Muscle of back (tissue), 3 donors: ENCODE measurements at regions not wholly inside any gene's neighbourhood (a gene's known extent, or its start where the extent isn't known, plus 50 kb on each side); places are given as distances from the start of the nearest gene placed in this dataset.
"Not testable (repeated sequence)": the region's sequence is repeated elsewhere in the genome, so short reads cannot be mapped to it uniquely, and the experiment has no call there.

Source experiments
- DNase-seq, 3 donors: peaks; one replicate each; pipeline versions ENCODE4 v3.0.0 to v3.0.0-alpha.2; 2013

DNA sequence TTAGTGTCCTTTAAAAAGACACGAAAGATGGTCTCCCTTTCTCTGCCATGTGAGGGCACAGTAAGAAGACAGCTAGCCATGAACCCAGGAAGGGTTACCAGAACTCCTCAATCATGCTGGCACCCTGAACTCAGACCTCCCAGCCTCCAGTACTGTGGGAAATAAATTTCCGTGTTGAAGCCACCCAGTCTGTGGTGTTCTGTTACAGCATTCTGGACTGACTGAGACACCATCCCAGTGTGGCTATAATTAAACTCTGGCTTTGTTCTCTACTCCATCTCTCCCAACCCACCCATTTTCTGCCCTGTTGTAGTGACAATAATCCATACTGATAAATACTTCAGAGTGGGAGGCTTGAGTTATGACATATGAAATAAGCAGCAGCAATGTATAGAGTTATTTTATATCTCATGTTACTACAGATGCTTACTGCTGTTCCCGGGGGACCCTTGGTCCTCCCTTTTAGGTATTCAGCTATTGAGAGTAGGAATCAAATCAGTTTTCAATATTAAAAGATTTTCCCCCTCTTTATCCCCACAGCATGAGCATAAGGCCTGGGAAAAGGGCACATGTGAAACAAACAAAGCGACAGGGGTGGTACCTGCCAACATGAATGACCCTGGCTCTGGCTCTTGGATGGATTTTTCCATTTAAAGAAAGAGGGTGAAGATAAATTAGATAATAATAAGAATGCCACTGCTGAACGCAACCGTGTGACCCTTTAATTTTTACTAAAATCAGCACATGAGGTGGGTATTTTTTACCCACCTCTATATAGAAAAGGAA lies 224.3 kb upstream of the SLC35B3 start:
- no peak for DNase-seq

DNA sequence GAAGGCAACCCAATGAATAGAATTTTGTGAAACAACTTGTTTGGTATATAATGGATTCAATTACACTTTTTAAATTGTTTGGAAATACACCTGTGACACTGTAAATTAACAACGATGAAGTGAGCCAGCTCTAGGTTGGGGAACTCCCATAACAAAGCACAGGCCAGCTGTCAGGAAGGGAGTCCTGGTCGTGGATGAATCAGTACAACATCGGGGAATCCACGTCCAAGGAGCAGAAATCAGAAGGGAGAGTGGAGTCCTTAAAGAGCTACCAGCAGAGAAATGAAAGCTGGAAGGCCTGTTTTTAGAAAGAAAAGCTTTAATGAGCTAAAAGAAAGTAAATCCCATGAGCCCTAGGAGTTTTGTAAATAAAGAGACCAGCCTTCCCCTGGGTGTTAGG lies 223.1 kb upstream of the SLC35B3 start:
- no peak for DNase-seq

DNA sequence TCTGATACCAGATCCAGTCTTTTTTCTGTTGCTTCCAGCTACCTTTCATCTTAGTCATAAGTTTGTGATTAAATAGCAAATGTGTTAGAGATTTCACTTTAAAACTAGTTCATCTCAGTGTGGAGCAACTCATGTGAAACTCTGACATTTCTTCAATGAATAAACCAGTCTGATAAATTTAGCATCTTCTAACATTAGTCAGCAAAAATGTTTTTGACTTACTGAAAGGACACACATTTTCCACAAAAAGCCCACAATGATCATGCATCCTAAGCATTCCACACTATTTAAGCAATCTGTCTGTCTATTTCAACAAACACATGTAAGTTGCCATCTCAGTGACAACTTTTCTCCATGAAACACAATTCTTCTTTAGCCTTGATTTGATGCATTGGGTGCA lies 222.2 kb upstream of the SLC35B3 start:
- no peak for DNase-seq

GRCh38 chr6:8655670-8656454 lies 220.5 kb upstream of the SLC35B3 start:
- no peak for DNase-seq

GRCh38 chr6:8652710-8653109 lies 217.4 kb upstream of the SLC35B3 start:
- DNase-seq: no peak

DNA sequence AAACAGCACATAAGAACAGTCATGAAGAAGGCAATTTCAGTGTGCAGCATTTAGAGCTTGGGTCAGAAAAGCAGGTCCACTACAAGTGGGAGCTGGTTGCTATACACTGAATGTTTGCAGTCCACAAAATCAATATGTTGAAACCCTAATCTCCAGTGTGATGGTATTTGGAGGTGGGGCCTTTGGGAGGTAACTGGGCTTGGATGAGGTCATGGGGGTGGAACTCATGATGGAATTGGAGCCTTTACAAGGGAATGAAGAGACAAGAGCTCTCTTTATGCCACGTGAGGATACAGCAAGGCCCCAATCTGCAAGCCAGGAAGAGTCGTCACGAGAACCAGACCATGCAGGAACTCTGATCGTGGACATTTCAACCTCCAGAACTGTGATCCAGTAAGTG lies 216.7 kb upstream of the SLC35B3 start:
- no peak for DNase-seq

DNA sequence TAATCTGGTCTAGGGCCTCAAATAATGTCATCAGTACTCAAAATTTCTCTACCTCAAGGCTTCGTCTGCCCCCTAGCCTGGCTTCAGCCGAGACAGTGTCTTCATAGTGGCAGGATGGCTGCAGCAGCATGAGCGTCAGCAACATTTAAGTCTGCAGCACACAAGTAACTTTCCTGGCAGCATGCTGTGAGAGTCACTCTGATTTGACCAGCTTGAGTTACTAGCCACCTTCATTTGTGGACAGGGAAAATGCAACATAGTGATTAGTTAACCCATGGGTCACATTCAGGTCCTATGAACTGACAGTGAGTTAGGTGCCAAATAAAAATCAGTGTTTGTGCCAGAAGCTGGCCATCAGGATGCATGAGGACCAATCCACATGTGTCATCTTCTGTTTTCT lies 209.9 kb upstream of the SLC35B3 start:
- DNase-seq: no peak

GRCh38 chr6:8644306-8644705 lies 209.0 kb upstream of the SLC35B3 start:
- DNase-seq: no peak

DNA sequence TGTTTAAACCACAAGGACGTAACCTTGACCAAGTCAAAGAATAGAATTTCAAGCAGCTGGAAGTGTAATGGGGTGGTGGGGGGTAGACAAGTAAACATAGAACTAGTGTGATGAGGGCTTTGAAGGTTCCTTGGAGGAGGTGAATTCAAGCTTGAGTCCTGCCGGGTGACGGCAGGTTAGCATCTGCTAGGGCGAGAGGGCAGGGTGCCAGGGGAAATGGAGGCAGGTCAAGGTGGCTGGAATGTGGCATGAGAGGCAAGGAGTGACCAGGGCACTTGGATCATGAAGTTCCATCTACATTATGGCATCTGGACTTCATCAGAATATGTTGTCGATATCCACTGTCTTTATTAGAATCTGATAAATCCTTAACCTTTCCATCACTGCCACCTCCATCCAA lies 207.5 kb upstream of the SLC35B3 start:
- DNase-seq: no peak

DNA sequence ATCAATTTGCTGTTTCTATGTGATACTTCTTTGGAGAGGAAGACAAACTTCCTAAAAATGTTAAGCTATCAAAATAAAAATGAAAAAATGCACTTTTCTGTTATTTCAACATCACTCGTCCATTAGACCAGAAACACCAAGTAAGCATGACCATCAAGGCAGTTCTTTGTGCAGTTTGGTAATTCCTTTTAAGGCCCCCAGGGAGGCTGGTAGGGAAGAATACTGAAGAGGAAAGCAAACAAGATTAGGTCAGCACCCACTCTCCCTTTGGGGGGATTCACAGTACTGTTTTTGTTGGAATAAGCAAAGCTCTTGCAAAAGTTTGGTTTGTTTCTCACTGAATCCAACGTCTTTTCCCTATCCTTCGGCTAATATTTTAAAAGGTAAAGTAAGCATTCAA lies 206.8 kb upstream of the SLC35B3 start:
- DNase-seq: no peak

GRCh38 chr6:8639928-8640649 lies 204.7 kb upstream of the SLC35B3 start:
- no peak for DNase-seq

DNA sequence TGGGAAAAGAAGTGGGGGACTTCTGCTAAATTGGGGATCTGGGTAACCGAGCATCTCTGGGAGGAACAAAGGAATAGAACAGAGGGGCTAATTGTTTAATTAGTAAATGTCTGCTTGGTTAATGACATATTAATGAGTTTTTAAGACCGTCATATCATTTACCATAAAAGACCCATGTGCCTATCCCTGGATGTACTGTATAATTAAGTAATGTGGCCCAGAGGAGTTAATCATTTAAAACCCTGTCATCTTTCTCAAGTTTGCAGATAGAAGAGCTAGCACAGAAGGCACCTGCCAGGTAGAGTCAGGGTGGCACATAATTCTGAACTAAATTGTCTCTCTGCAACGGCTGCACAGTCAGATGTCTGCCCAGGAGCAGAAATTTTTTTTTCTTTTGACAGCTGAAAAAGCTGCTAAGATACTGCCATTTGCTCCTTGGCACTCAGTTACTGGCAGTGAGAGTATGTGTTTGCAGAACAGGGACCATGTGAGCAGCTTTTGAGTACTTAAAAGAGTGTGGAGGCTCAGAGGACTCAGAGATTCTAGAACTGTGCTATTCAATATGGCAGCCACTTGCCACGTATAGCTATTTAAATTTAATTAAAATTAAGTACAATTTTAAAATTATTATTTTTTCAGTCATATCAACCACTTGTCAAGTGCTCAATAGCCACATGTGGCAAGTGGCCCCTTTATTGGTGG lies 202.7 kb upstream of the SLC35B3 start:
- DNase-seq: no peak

GRCh38 chr6:8633762-8634161 lies 198.4 kb upstream of the SLC35B3 start:
- no peak for DNase-seq

- no peak for DNase-seq
Observed at GRCh38 chr6:8628736-8629135, 193.4 kb upstream of the SLC35B3 start.

DNA sequence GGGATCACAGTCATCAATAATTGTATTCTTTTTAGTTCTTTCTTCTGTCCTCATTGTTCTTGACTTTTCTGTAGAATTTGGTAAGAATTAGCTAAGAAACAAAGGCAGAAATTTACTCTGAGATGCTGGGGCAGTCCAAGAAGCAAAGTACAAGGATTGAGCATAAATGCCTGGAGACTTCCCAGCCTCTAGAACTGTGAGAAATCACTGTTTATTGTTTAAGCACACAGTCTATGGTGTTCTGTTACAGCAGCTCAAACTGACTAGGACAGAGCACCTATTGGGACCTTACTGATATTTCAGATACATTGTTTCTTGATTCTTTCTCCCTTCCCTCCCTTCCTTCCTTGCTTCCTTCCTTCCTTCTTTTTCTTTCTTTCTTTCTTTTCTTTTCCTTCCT lies 192.7 kb upstream of the SLC35B3 start:
- no peak for DNase-seq

DNA sequence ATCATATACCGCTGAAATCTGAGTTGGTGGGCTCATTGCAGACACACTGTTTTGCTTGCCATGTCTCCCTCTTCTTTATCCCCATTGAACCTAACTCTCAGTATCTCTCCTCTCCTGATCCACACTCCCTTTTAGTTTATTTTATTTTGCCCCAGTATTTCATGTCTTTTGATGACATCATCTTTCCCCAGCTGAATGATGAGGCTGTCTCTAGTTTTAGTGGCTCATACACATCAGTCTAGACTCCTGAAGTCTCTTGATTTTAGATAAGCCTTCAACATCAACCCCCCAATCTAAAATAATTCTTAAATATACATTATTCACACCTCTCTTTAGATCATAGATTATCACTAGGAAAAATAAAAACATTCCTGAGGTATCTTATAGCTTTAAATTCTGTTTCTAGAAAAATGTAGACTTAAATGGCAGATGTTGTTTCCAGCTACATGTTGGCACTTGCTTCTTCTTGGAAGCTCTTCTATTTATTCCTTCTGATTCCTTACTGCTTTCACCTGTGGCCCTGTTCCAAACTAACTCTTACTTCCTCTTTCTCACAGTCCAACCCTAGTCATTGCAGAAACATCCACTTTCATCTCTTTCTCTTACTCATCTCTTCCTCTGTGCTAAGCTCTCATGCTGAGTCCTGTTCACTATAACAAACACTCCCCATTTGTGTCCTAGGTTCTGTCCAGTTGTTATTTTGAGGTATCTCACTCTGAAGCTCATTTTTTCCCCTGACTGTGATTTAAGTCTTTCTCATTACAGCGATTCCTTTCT lies 191.9 kb upstream of the SLC35B3 start:
- peak in 1 of 3 donors; percentile 12 for DNase-seq

- DNase-seq: no peak
Observed at GRCh38 chr6:8624665-8625064, 189.3 kb upstream of the SLC35B3 start.

DNA sequence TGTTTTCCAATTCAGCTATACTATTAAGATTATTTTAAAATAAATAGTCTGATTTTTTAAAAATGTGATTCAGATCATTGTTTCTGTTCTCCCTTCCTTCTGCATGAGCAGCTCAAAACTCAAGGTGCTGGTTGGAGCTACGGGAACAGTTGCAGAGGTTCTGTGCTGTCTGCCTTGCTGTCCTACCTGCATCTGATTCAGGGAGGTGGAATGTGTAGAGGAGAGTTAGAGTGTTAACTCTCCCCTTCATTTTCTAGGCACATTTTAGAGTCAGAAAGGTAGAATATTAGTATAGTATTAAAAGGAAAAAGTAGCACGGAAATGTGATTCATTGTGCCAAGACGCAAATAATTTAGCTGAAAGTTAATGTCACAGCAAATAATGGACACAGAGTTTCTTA lies 188.1 kb upstream of the SLC35B3 start:
- no peak for DNase-seq

- no peak for DNase-seq
Observed at GRCh38 chr6:8619853-8620252, 184.5 kb upstream of the SLC35B3 start.

DNA sequence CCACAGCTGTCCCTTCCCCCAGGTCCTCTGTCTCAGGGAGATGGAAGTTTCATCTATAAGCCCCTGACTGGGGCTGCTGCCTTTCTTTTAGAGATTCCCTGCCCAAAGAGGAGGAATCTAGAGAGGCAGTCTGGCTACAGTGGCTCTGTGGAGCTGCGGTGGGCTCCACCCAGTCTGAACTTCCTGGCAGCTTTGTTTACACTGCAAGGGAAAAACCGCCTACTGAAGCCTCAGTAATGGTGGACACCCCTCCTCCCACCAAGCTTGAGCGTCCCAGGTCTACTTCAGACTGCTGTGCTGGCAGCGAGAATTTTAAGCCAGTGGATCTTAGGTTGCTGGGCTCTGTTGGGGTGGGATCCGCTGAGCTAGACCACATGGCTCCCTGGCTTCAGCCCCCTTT lies 184.1 kb upstream of the SLC35B3 start:
- not testable (repeated sequence) for DNase-seq

GRCh38 chr6:8608737-8609136 lies 173.4 kb upstream of the SLC35B3 start:
- no peak for DNase-seq
